ENCODE measurements at regions not wholly inside any gene's neighbourhood (a gene's known extent, or its start where the extent isn't known, plus 50 kb on each side); places are given as distances from the start of the nearest gene placed in this dataset.
A peak's percentile ranks its signal among the peaks of the same experiment; 100 is the strongest.

- WGBS, 2 donors: 79 to 80% methylated on average over 4 of the region's 4 CpGs
- Histone ChIP-seq H3K36me3 (no peaks in the 10 kb centered on the region), H3K4me3 (replicated peaks in 1 of 3) (no peak overlapping the region), H3K27me3 (no peaks in the 10 kb centered on the region), H3K4me1 (no peaks in the 10 kb centered on the region), H3K27ac (no peak overlapping the region), H3K9me3 (no peaks in the 10 kb centered on the region)
- no peak for TF ChIP-seq POLR2A (IDR thresholded peaks at IDR 0.05)
- no peak for TF ChIP-seq CTCF (IDR thresholded peaks at IDR 0.05)
- intact Hi-C loops (cut with DNase I): no loop called here
- no peak for DNase-seq
Measured at GRCh38 chr5:4453655-4454054, 686.5 kb upstream of the ADAMTS16 start.

- intact Hi-C loops (cut with DNase I): no loop called here
- DNase-seq: no peak
- WGBS, 2 donors: 78 to 84% methylated on average over 3 of the region's 3 CpGs
Measured at GRCh38 chr5:4479426-4479825, 660.7 kb upstream of the ADAMTS16 start.

GRCh38 chr5:4480528-4481349, 659.4 kb upstream of the ADAMTS16 start:
- 32 to 37% methylated on average over 18 of the region's 18 CpGs for WGBS, 2 donors
- H3K27ac ChIP-seq: no peak overlapping the region
- H3K36me3 ChIP-seq: no peaks in the 10 kb centered on the region
- H3K27me3 ChIP-seq: no peaks in the 10 kb centered on the region
- intact Hi-C loops (cut with DNase I): no loop called here
- H3K4me3 ChIP-seq (replicated peaks in 1 of 3): no peak overlapping the region
- H3K9me3 ChIP-seq: no peaks in the 10 kb centered on the region
- TF ChIP-seq CTCF (IDR thresholded peaks at IDR 0.05): no peak
- TF ChIP-seq POLR2A (IDR thresholded peaks at IDR 0.05): no peak
- peak; percentile 4 to 27 for DNase-seq
- peaks cover 6 to 9% of the 10 kb centered on the region in 2 donors for H3K4me1 ChIP-seq

More at GRCh38 chr5:4479426-4479825, 660.7 kb upstream of the ADAMTS16 start:
- Histone ChIP-seq H3K9me3 (no peaks in the 10 kb centered on the region), H3K27me3 (no peaks in the 10 kb centered on the region), H3K4me3 (replicated peaks in 1 of 3) (no peak overlapping the region), H3K4me1 (peaks cover 6 to 9% of the 10 kb centered on the region in 2 donors), H3K36me3 (no peaks in the 10 kb centered on the region), H3K27ac (no peak overlapping the region)
- TF ChIP-seq CTCF (IDR thresholded peaks at IDR 0.05): no peak
- no peak for TF ChIP-seq POLR2A (IDR thresholded peaks at IDR 0.05)

GRCh38 chr5:4487581-4487980, 652.5 kb upstream of the ADAMTS16 start:
- Histone ChIP-seq H3K4me1 (no peaks in the 10 kb centered on the region), H3K36me3 (no peaks in the 10 kb centered on the region), H3K4me3 (replicated peaks in 1 of 3) (no peak overlapping the region), H3K27me3 (no peaks in the 10 kb centered on the region), H3K9me3 (no peaks in the 10 kb centered on the region), H3K27ac (no peak overlapping the region)
- WGBS, 2 donors: 72 to 73% methylated on average over 2 of the region's 2 CpGs
- TF ChIP-seq POLR2A (IDR thresholded peaks at IDR 0.05): no peak
- TF ChIP-seq CTCF (IDR thresholded peaks at IDR 0.05): no peak
- DNase-seq: no peak
- intact Hi-C loops (cut with DNase I): no loop called here

- Histone ChIP-seq H3K27me3 (no peaks in the 10 kb centered on the region), H3K4me3 (replicated peaks in 1 of 3) (no peak overlapping the region), H3K4me1 (no peaks in the 10 kb centered on the region), H3K9me3 (no peaks in the 10 kb centered on the region), H3K27ac (no peak overlapping the region), H3K36me3 (no peaks in the 10 kb centered on the region)
- DNase-seq: peak; percentile 57 to 72
- TF ChIP-seq CTCF (IDR thresholded peaks at IDR 0.05) (peak in 5 of 6 experiments; percentile 32 to 73 (median 52)), POLR2A (IDR thresholded peaks at IDR 0.05) (no peak)
- WGBS, 2 donors: 33 to 43% methylated on average over 23 to 25 of the region's 31 CpGs
- intact Hi-C loops (cut with DNase I): no loop called here
Measured at GRCh38 chr5:4511996-4512656, 628.0 kb upstream of the ADAMTS16 start.

Measured in thyroid gland (tissue), 4 donors.